ENCODE measurements at regions not wholly inside any gene's neighbourhood (a gene's known extent, or its start where the extent isn't known, plus 50 kb on each side); places are given as distances from the start of the nearest gene placed in this dataset.
"Not testable (repeated sequence)": the region's sequence is repeated elsewhere in the genome, so short reads cannot be mapped to it uniquely, and the experiment has no call there.

GRCh38 chr11:97732011-97732632 lies 1288.6 kb upstream of the CNTN5 start:
- no peak for DNase-seq

DNA sequence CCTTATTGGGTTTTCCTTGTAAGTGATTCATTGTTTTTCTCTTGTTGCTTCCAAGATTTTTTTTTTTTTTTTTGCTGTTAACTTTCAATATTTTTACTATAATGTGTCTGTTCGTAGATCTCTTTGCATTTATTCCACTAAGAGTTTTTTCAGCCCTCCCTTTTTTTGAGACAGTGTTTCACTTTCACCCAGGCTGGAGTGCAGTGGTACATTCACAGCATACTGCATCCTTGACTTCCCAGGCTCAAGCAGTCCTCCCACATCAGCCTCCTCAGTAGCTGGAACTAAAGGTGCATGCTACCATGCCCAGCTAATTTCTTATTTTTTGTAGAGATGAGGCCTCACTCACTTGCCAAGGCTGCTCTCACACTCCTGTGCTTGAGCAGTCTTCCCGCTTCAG lies 1282.0 kb upstream of the CNTN5 start:
- no peak for DNase-seq

DNA sequence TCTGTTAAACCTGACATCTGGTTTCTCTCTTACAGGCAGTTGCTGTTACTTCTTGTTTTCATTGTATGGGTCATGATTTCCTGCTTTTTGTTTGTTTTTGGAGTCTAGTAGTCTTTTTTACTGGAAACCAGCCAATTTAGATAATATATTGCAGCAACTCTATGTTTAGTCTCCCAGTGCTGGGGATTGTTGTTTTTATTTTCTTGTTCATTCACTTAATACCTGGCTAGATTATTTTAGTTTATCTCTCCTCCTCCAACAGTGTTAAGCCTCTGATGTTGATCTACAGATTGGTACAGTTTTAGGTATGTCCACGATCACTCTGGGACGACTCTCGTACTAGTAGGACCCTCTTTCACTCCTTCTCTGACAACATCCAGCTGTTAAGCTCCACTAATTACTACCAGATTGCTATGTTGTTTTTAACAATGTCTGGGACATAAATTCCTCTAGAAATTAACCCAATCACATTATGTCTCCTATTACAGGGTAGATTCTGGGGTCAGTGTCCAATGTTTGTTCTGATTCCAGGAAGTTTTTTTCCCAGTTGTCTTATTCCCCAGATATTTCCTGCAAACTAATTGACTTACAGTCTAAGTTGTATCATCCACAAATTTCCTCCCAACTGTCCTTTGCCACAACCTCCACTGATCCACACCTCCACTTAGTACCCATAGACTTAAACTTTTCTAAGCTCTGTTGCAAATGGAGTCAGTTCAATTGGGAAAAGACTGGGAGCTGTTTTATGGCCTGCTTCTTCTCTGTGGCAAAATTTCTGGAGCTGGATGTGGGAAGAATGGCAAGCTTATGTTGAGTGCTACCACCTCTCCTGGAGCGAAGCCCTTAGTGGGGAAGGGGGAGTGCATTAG lies 1280.6 kb upstream of the CNTN5 start:
- no peak for DNase-seq

GRCh38 chr11:97740801-97741151 lies 1280.0 kb upstream of the CNTN5 start:
- no peak for DNase-seq

- DNase-seq = no peak
Observed at GRCh38 chr11:97742717-97743116, 1278.0 kb upstream of the CNTN5 start.

- DNase-seq = no peak
Observed at GRCh38 chr11:97743205-97743742, 1277.5 kb upstream of the CNTN5 start.

DNA sequence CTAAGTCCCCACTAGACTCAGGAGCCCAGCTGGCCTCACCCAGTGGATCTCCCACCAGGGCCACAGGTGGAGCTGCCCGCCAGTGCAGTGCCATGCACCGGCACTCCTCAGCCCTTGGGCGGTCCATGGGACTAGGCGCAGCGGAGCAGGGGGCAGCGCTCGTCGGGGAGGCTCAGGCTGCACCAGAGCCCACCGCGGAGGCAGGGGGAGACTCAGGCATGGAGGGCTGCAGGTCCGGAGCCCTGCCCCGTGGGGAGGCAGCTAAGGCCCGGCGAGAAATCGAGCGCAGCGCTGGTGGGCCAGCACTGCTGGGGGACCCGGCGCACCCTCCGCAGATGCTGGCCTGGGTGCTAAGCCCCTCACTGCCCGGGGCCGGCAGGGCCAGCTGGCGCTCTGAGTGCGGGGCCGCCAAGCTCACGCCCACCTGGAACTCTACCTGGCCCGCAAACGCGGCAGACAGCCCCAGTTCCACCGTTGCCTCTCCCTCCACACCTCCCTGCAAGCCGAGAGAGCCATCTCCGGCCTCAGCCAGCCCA lies 1275.2 kb upstream of the CNTN5 start:
- no peak for DNase-seq

DNA sequence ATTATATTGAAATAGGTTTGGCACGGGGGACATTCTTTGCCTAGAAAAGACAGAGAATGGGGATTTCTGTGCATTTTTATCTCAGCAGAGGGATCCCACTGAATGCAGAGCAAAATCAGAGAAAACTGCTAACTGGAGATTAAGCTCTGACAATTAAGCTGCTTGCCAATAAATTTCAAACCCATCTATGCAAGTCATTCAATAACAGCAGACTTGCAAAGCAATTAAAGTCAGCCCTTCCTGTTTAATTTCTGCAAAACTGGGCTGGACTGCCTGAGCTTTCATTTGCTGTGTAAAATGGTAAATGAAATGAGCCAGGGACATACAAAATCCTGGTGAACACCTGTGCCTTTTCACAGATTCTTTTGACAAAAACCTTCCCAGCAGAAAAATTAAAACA lies 1273.9 kb upstream of the CNTN5 start:
- DNase-seq = no peak

DNA sequence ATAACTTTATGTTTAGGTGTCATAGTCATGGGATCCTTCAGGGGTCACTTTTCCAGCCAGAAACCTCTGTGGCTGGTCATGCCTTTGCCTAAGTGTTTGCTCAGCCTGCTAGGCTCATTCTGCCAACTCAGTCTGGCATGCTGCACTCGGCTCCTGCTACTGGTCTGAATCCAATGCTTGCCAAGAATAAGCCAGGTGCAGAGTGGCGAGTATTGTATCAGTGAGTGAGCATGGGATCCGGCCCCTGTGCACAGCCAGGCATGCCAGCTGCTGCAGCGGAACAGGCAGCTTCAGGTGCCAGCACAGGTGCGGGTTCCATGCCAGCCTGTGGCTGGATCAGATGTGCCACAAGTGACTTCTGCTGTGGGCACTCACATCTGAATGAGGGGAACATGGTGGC lies 1269.3 kb upstream of the CNTN5 start:
- no peak for DNase-seq

DNA sequence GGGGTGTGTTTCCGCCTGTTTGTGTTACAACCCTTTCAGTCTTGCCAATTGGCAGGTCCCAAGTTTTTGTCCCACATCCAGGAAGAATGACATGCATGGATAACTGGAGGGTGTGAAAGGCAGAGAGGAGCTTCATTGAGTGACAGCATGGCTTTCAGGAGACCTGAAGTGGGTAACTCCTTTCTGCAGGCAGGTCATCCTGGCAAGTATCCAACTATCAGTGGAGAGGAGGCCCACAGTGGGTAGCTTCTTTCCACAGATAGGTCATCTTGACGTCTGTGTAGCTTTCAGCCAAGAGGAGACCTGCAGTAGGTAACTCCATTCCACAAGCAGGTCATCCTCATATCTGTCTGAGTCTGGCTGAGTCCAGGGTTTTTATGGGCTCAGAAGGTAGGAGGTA lies 1268.8 kb upstream of the CNTN5 start:
- DNase-seq = no peak

- no peak for DNase-seq
Observed at GRCh38 chr11:97754976-97755375, 1265.8 kb upstream of the CNTN5 start.

GRCh38 chr11:97756571-97757335 lies 1264.0 kb upstream of the CNTN5 start:
- no peak for DNase-seq

DNA sequence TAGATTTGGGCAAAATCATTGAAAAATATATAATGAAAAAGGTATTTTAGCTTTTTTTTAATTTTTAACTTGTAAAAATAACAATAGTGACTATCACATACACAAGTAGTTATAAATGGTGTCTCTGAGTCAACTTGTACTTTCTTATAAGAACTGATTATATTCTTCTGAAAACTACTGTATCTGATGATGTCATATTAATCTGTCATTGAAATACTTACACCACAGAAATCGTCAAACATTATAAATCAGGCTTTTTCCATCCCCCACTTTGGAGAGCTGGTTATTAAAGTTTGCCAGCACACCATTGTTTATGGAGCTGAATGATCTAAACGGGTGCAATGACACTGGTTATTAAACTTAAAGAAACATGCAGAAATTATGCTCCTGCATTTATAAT lies 1259.6 kb upstream of the CNTN5 start:
- no peak for DNase-seq

DNA sequence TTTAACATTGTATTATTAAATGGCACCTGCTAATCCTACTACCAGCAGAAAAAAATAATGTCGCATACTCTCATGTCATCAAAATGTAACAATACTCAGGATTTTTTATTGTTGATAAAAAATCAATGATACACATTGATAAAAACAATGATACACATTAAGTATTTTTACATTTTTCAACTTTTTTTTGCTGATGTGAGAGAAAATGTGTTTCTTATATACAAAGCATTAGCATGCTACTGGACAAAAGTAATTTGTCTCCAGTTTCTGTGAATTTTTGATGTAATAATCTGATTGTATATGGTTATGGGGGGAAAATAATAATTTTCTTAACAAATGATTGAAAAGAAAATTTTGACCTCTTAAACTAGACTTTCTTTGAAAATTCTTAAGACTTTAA lies 1256.6 kb upstream of the CNTN5 start:
- no peak for DNase-seq

- no peak for DNase-seq
Observed at GRCh38 chr11:97764605-97765004, 1256.1 kb upstream of the CNTN5 start.

- DNase-seq = no peak
Observed at GRCh38 chr11:97770570-97770969, 1250.2 kb upstream of the CNTN5 start.

- no peak for DNase-seq
Observed at GRCh38 chr11:97772705-97773104, 1248.0 kb upstream of the CNTN5 start.

- not testable (repeated sequence) for DNase-seq
Observed at GRCh38 chr11:97784388-97784787, 1236.4 kb upstream of the CNTN5 start.

DNA sequence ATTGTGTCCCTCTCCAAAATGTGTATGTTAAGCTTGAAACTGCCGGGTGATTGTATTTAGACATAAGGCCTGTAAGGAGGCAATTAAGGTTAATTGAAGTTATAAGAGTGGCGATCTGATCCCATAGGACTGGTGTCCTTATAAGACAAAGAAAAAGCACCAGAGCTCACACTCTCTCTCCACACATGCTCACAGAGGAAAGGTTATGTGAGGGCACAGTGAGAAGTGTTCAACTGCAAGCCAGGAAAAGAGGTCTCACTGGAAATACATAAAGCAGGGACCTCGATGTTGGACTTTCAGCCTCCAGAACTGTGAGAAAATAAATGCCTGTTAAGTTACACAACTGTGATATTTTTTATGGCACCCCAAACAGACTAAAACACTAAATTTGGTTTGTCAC lies 1233.8 kb upstream of the CNTN5 start:
- no peak for DNase-seq

DNA sequence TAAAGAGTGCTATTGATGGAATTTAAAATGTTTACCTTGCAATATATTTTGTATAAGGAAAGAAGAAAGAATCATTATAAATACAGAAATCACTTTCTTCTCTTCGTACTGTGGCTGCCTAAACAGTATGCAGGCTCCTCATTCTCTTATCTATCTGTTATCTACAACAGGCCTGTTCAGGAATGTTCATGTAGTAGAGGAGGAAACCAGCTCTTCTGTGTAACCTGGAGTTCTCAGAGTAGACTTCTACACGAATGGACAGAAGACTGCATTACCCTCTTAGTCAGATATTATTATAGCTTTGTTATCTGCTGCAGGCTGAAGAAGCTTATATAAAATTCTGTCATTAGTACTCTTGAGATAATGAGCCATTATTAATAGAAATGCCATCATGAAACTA lies 1225.9 kb upstream of the CNTN5 start:
- no peak for DNase-seq

DNA sequence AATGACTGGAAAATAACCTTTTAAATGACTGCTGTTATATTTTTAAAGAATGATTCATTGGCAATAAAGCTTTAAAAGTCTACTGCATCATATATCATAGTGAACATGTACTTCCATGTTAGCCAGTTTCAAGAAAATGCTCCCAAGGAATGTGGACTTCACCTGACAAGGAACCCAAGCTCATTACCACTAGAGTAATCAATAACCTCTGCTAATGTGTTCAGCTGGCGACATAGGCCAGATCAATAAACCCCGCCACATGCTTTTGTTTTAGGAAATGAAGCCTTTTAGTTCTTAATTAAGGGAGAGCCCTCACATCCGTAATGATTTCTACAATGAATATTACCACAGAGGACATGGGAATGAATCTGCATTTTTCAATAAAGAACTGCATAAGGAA lies 1219.9 kb upstream of the CNTN5 start:
- DNase-seq = no peak

- DNase-seq = no peak
Observed at GRCh38 chr11:97814325-97814959, 1206.3 kb upstream of the CNTN5 start.

DNA sequence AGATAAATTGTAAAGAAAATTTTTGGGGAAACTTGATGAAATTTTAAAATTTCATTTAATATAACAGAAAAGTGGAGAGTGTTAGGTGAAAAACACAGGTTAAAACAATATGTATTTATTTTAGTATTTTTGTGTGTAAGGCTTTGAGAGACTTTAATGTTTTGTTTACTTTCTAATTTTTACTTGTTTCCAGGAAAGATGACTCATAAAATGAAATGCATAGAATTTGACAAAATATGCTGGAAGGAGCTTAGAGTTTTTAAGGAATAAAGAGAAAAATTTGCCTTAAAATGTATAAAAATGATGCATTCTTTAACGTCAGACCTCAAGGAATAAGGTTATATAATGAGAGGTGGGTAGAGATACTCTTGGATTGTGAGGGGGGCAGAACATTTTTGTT lies 1205.1 kb upstream of the CNTN5 start:
- no peak for DNase-seq
